MCF 10A (cell line): ENCODE measurements at regions not wholly inside any gene's neighbourhood (a gene's known extent, or its start where the extent isn't known, plus 50 kb on each side); places are given as distances from the start of the nearest gene placed in this dataset.

ENCODE experiments used
- BruUV-seq: library from RNA; stranded (reverse); fragments of 400-500 nt; replicated peaks from 2 replicates; lab custom pipeline; 2021; lab: Mats Ljungman, UMichigan
- CTCF ChIA-PET: fragments of 300-600 bp; sonication (Branson Sonifier 250); formaldehyde crosslinking; extraction: SDS; loops from one replicate; lab custom pipeline; 2021; ENCODE audit warnings: antibody characterized with exemption, inconsistent platforms; lab: Yijun Ruan, JAX
- POLR2A ChIA-PET: fragments of 300-600, 350-650 bp; sonication (Branson Sonifier 250); formaldehyde crosslinking; extraction: SDS; loops from one replicate; lab custom pipeline; 2020; ENCODE audit warnings: antibody characterized with exemption, inconsistent platforms; lab: Yijun Ruan, JAX
- DNase-seq: peaks from one replicate; pipeline ENCODE4 v3.0.0-alpha.2; 2018; ENCODE audit not compliant: unreplicated experiment
- H3K27ac Mint-ChIP-seq: one replicate; pipeline ENCODE4 v1.8.0; 2022; ENCODE audit warnings: mild to moderate bottlenecking, low read depth, mixed read lengths; ENCODE audit not compliant: unreplicated experiment
- H3K27me3 Mint-ChIP-seq: one replicate; pipeline ENCODE4 v1.8.0; 2022; ENCODE audit warnings: mixed read lengths; ENCODE audit not compliant: insufficient read depth, unreplicated experiment
- H3K36me3 Mint-ChIP-seq: one replicate; pipeline ENCODE4 v1.8.0; 2022; ENCODE audit warnings: mild to moderate bottlenecking, moderate library complexity, mixed read lengths; ENCODE audit not compliant: insufficient read depth, unreplicated experiment
- H3K4me1 Mint-ChIP-seq: one replicate; pipeline ENCODE4 v1.8.0; 2022; ENCODE audit warnings: mixed read lengths; ENCODE audit not compliant: insufficient read depth, unreplicated experiment
- H3K4me3 Mint-ChIP-seq: one replicate; pipeline ENCODE4 v1.8.0; 2022; ENCODE audit warnings: mild to moderate bottlenecking, moderate library complexity, mixed read lengths; ENCODE audit not compliant: unreplicated experiment
- H3K9me3 Mint-ChIP-seq: one replicate; pipeline ENCODE4 v1.8.0; 2022; ENCODE audit warnings: mixed read lengths; ENCODE audit not compliant: unreplicated experiment
- intact Hi-C: fragments of 100-400 bp; cut with micrococcal nuclease; formaldehyde crosslinking; loops from 2 replicates; pipeline ENCODE4 v1.14.1; 2022
- TF ChIP-seq, protein P1 (sequence below): fragments of 200-600 bp; IDR thresholded peaks from one replicate; pipeline ENCODE4 v1.8.0; 2022; ENCODE audit warnings: antibody characterized with exemption, mild to moderate bottlenecking; ENCODE audit not compliant: unreplicated experiment

DNA sequence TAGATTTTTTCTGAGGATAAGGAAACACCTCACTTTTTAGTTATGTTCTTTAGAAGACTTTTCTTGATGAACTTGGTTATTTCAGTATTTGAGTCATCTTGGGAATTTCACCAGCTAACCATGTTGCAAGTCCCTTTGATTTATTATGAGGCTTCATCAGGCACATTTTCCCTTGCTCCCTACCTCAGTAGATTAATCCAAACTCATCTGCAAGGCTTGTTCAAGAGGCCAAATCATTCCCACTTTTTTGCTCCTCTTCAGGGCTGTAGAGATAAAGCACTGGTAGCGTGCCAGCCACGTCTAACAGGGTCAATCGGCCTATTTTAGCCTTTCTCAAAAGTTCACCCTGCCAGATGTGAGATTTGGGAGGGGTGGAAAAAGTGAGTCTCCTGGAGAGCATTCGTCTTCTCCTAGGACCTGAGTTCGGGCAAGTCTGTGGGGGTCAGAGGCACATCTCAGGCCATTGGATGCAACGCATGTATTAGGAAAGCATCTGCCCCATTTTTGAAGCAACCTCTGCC, 120.3 kb downstream of the RDH14 start:
- Mint-ChIP-seq H3K36me3 (no peaks in the 10 kb centered on the region), H3K4me1 (peaks cover 5% of the 10 kb centered on the region), H3K9me3 (no peaks in the 10 kb centered on the region), H3K27ac (no peak overlapping the region), H3K4me3 (no peak overlapping the region), H3K27me3 (no peaks in the 10 kb centered on the region)
- POLR2A ChIA-PET, result no interaction called here
- TF ChIP-seq, protein P1, sequence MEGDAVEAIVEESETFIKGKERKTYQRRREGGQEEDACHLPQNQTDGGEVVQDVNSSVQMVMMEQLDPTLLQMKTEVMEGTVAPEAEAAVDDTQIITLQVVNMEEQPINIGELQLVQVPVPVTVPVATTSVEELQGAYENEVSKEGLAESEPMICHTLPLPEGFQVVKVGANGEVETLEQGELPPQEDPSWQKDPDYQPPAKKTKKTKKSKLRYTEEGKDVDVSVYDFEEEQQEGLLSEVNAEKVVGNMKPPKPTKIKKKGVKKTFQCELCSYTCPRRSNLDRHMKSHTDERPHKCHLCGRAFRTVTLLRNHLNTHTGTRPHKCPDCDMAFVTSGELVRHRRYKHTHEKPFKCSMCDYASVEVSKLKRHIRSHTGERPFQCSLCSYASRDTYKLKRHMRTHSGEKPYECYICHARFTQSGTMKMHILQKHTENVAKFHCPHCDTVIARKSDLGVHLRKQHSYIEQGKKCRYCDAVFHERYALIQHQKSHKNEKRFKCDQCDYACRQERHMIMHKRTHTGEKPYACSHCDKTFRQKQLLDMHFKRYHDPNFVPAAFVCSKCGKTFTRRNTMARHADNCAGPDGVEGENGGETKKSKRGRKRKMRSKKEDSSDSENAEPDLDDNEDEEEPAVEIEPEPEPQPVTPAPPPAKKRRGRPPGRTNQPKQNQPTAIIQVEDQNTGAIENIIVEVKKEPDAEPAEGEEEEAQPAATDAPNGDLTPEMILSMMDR, result no peak
- no peak for DNase-seq
- intact Hi-C loops, result no loop called here
- CTCF ChIA-PET, result interaction anchor here (0.6 kb wide), 1 partner anchor 580 kb away, joined by 4 read pairs; no protein-coding TSS in a partner anchor
- BruUV-seq, result no TSS peak

DNA sequence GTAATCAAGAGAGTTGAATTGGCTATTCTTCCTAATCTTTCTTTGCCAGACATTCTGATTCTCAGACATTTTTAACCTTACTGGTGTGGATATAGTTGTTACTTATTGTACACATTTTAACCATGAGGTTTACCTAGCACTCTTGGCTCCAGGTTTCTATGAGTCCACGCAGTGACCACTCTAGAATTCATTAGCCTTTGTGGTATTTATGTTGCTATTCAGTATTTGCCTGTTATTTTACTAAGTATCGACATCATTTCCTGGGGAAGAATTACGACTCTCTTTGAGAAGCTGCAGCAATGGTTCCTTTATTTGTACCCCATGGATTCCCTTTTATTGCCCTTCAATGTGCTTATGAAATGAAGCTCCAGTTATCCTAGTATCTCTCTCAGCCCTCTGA, 120.7 kb downstream of the RDH14 start:
- peaks cover 5% of the 10 kb centered on the region for H3K4me1 Mint-ChIP-seq
- no peaks in the 10 kb centered on the region for H3K9me3 Mint-ChIP-seq
- no peak overlapping the region for H3K27ac Mint-ChIP-seq
- TF ChIP-seq, protein P1, result no peak
- no TSS peak for BruUV-seq
- intact Hi-C loops, result loop anchor here (5.0 kb wide), 1 partner anchor 313 kb away; no protein-coding TSS in a partner anchor
- H3K4me3 Mint-ChIP-seq, result no peak overlapping the region
- DNase-seq, result no peak
- H3K36me3 Mint-ChIP-seq, result no peaks in the 10 kb centered on the region
- ChIA-PET POLR2A (no interaction called here), CTCF (no interaction called here)
- no peaks in the 10 kb centered on the region for H3K27me3 Mint-ChIP-seq

DNA sequence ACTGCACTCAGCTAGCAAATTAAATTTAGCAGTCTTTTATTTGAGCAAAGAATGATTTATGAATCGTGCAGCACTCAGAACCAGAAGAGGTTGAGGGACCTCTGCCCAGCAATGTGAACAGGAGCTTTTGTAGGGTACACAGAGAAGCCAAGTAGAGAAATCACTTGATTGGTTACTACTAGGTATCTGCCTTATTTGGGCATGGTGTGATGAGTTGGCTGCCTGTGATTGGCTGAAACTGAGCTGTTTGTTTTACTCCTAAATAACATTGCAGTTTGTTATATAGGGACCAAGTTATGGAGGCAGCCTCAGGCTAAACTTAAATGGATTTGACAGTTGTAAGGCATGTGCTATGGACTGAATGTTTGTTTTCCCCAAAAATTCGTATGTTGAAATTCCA, 122.5 kb downstream of the RDH14 start:
- ChIA-PET CTCF (interaction anchor here (0.5 to 1.5 kb wide), 6 partner anchors 13 to 427 kb away, joined by 3 to 4 read pairs (median 3); no protein-coding TSS in a partner anchor), POLR2A (interaction anchor here (1.4 kb wide), 1 partner anchor 25 kb away, joined by 3 read pairs; no protein-coding TSS in a partner anchor)
- Mint-ChIP-seq H3K4me3 (no peak overlapping the region), H3K27ac (no peak overlapping the region), H3K4me1 (peaks cover 5% of the 10 kb centered on the region), H3K9me3 (no peaks in the 10 kb centered on the region), H3K27me3 (no peaks in the 10 kb centered on the region), H3K36me3 (no peaks in the 10 kb centered on the region)
- DNase-seq, result no peak
- intact Hi-C loops, result loop anchor here (5.0 kb wide), 1 partner anchor 314 kb away; no protein-coding TSS in a partner anchor
- TF ChIP-seq, protein P1, result no peak
- BruUV-seq, result no TSS peak

DNA sequence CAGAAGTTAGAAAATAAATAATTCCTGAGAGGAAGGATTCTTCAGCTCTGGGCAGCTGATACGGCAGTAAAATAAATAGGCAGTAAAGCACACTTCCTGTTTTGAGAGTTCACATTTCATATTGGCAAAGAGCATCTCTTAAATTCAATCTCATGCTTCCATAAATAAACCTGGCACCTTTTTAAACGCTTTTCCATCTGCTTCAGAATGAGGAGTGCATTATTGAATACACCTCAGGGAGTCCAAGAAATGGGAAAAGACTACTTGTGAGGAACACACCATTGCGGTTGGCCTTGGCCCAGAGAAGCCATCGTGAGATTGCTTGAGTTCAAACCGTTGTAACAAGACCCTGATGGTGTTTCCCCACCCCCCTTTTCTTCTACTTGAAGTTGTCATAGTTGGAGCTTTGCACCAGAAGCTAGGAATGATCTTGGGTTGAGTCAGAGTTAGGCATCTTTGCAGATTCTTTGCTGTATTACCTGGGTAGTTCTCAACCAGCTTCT, 123.9 kb downstream of the RDH14 start:
- H3K4me3 Mint-ChIP-seq, result no peak overlapping the region
- intact Hi-C loops, result loop anchor here (5.0 kb wide), 1 partner anchor 316 kb away; no protein-coding TSS in a partner anchor
- no TSS peak for BruUV-seq
- H3K36me3 Mint-ChIP-seq, result no peaks in the 10 kb centered on the region
- H3K27me3 Mint-ChIP-seq, result no peaks in the 10 kb centered on the region
- DNase-seq, result no peak
- TF ChIP-seq, protein P1, result no peak
- ChIA-PET POLR2A (interaction anchor here (0.6 to 1.4 kb wide), 2 partner anchors 14 to 23 kb away, joined by 3 to 4 read pairs; no protein-coding TSS in a partner anchor), CTCF (interaction anchor here (0.6 to 1.5 kb wide), 8 partner anchors 12 to 1425 kb away, joined by 3 to 6 read pairs (median 3); no protein-coding TSS in a partner anchor)
- peaks cover 2% of the 10 kb centered on the region for H3K4me1 Mint-ChIP-seq
- no peaks in the 10 kb centered on the region for H3K9me3 Mint-ChIP-seq
- H3K27ac Mint-ChIP-seq, result no peak overlapping the region
